ENCODE measurements at regions not wholly inside any gene's neighbourhood (a gene's known extent, or its start where the extent isn't known, plus 50 kb on each side); places are given as distances from the start of the nearest gene placed in this dataset.

GRCh38 chr6:56400273-56400672 lies 152.9 kb upstream of the COL21A1 start:
- Histone ChIP-seq H3K4me1 (ENCODE audit: control insufficient read depth in 1 of 2, insufficient read depth in 1 of 2, low read depth in 1 of 2, low read length in 1 of 2) (no peaks in the 10 kb centered on the region), H3K27me3 (no peaks in the 10 kb centered on the region), H3K9me3 (no peaks in the 10 kb centered on the region), H3K27ac (no peak overlapping the region), H3K4me3 (ENCODE audit: low read depth in 1 of 2, low read length in 1 of 2) (no peak overlapping the region), H3K36me3 (no peaks in the 10 kb centered on the region)
- no peak for TF ChIP-seq CTCF (IDR thresholded peaks at IDR 0.05)

- H3K9me3 ChIP-seq = no peaks in the 10 kb centered on the region
- H3K4me3 ChIP-seq (ENCODE audit: low read depth in 1 of 2, low read length in 1 of 2) = no peak overlapping the region
- no peak overlapping the region for H3K27ac ChIP-seq
- no peaks in the 10 kb centered on the region for H3K36me3 ChIP-seq
- H3K4me1 ChIP-seq (ENCODE audit: control insufficient read depth in 1 of 2, insufficient read depth in 1 of 2, low read depth in 1 of 2, low read length in 1 of 2) = no peaks in the 10 kb centered on the region
- H3K27me3 ChIP-seq = no peaks in the 10 kb centered on the region
- no peak for TF ChIP-seq CTCF (IDR thresholded peaks at IDR 0.05)
These were observed 152.4 kb upstream of the COL21A1 start for GRCh38 chr6:56399672-56400263.

DNA sequence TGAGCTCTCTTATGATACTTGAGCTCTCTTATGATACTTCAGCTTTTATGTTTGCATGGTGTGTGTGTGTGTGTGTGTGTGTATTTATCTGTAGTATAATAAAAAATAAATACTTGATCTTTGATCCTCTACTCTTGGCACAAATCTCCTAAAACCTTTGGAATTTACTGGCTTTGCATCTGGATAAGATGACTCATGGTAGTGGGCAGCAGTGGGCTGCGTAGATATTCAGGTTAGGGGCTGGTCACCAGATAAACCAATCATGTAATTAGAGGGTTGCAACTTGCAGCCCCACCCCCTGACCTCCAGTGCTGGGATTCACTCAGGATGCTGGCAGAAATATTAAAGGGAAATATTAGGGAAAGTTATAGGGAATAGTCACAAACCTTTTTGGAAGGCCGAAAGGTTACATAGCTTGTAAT lies 151.9 kb upstream of the COL21A1 start:
- TF ChIP-seq CTCF (IDR thresholded peaks at IDR 0.05) = no peak
- Histone ChIP-seq H3K4me3 (ENCODE audit: low read depth in 1 of 2, low read length in 1 of 2) (no peak overlapping the region), H3K27me3 (no peaks in the 10 kb centered on the region), H3K4me1 (ENCODE audit: control insufficient read depth in 1 of 2, insufficient read depth in 1 of 2, low read depth in 1 of 2, low read length in 1 of 2) (no peaks in the 10 kb centered on the region), H3K9me3 (no peaks in the 10 kb centered on the region), H3K27ac (no peak overlapping the region), H3K36me3 (no peaks in the 10 kb centered on the region)

DNA sequence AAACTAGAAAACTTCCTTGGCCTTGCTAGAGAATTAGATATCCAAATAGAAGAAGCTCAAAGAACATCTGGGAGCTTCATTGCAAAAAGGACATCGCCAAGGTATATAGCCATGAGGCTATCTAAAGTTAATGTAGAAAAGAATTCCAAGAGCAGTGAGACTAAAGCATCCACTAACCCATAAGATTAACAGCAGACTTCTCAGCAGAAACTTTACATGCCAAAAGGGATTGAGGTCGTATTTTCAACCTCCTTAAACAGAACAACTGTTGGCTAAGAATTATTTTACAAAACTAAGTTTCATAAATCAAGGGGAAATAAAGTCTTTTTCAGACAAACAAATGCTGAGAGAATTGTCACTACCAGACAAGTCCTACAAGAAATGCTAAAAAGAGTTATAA lies 149.1 kb upstream of the COL21A1 start:
- no peak for TF ChIP-seq CTCF (IDR thresholded peaks at IDR 0.05)
- H3K27ac ChIP-seq = no peak overlapping the region
- no peaks in the 10 kb centered on the region for H3K9me3 ChIP-seq
- H3K4me3 ChIP-seq (ENCODE audit: low read depth in 1 of 2, low read length in 1 of 2) = no peak overlapping the region
- H3K27me3 ChIP-seq = no peaks in the 10 kb centered on the region
- H3K36me3 ChIP-seq = no peaks in the 10 kb centered on the region
- H3K4me1 ChIP-seq (ENCODE audit: control insufficient read depth in 1 of 2, insufficient read depth in 1 of 2, low read depth in 1 of 2, low read length in 1 of 2) = no peaks in the 10 kb centered on the region

DNA sequence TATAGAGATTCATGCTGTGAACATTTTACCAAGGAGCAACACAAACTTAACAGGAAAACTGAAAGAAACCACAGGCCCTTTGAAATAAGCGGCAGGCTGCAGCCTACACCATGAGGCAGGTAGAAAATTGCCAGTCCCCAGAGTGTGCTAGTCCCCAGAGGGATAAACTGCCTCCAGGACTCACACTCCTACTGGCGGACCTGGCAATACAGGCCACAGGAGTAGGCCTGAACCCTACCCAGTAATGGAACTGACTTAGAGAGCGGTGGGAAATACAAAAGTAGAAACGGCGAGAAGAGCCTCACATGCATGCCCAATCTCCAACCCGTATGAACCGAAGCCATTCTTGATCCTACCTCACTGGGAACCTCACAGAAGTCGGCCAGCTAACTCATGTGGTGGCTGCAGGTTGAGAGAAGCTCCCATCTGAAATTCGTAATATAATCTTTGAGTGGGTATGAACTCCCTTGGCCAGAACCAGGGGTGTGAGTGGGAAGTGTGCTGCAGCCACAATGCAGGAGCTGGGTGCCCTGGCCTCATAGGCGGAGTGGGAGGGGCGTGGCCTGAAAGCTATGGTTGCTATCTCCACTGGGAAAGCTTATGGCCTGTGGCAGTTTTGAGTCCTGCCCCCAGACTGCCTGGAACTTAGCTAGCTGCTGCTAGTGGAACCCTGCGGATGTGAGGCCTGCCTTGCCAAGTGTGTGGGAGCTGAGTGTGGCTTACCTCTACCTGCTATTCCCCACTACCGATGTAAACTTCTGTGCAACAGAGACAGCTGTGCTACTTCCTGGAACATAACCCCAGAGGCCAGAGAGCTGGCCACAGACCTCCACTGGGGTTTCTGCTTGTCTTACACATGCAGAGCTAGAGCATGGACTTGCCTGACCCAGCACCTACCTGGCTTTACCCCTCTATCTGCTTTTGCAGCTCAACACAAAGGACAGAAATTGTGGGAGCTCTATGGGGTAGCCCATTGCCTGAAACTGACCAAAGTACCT lies 146.5 kb upstream of the COL21A1 start:
- no peak for TF ChIP-seq CTCF (IDR thresholded peaks at IDR 0.05)
- no peak overlapping the region for H3K27ac ChIP-seq
- no peaks in the 10 kb centered on the region for H3K27me3 ChIP-seq
- H3K4me3 ChIP-seq (ENCODE audit: low read depth in 1 of 2, low read length in 1 of 2) = no peak overlapping the region
- no peaks in the 10 kb centered on the region for H3K36me3 ChIP-seq
- H3K4me1 ChIP-seq (ENCODE audit: control insufficient read depth in 1 of 2, insufficient read depth in 1 of 2, low read depth in 1 of 2, low read length in 1 of 2) = no peaks in the 10 kb centered on the region
- H3K9me3 ChIP-seq = no peaks in the 10 kb centered on the region

All from neutrophil (primary cell).